Ishikawa (cell line): ENCODE measurements at regions not wholly inside any gene's neighbourhood (a gene's known extent, or its start where the extent isn't known, plus 50 kb on each side); places are given as distances from the start of the nearest gene placed in this dataset.

ENCODE experiments used
- CEBPB ChIP-seq: IDR thresholded peaks from 2 replicates; pipeline ENCODE4 v1.6.1; 2012
- EGR1 ChIP-seq: IDR thresholded peaks from 2 replicates; pipeline ENCODE4 v1.6.1; 2012
- EP300 ChIP-seq: IDR thresholded peaks from 2 replicates; pipeline ENCODE4 v1.6.1; 2012; ENCODE audit warnings: borderline replicate concordance
- RAD21 ChIP-seq: IDR thresholded peaks from 2 replicates; pipeline ENCODE4 v1.6.1; 2012; ENCODE audit warnings: low read depth
- TAF1 ChIP-seq: IDR thresholded peaks from 2 replicates; pipeline ENCODE4 v1.6.1; 2012; ENCODE audit warnings: low read depth, mild to moderate bottlenecking
- YY1 ChIP-seq: IDR thresholded peaks from 2 replicates; pipeline ENCODE4 v1.6.1; 2012; ENCODE audit warnings: low read depth
- TF ChIP-seq, protein P1 (sequence below): IDR thresholded peaks from 2 replicates; pipeline ENCODE4 v1.6.1; 2012; ENCODE audit warnings: low read depth, mild to moderate bottlenecking
- TF ChIP-seq, protein P2 (sequence below): IDR thresholded peaks from 2 replicates; pipeline ENCODE4 v1.6.1; 2012

DNA sequence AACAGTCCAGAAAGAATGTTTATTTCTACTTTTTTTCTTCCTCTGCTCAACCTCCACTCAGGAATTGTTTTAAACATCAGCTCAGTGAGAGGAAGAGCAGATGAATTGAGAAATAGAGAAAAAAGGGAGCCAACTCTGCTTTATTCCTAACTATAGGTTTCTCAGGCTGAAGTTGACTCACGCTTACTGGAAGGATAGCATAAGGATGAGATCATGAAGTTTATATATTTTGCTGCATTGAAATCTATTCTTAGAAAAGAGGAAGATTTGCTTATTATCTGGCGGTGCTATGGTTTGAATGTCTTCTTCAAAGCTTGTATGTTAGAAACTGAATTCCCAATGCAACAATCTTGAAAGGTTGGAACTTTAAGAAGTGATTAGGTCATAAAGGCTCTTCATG lies 1673.4 kb upstream of the PCDH7 start:
- TF ChIP-seq EP300, result no peak
- TF ChIP-seq TAF1, result no peak
- TF ChIP-seq, protein P1, sequence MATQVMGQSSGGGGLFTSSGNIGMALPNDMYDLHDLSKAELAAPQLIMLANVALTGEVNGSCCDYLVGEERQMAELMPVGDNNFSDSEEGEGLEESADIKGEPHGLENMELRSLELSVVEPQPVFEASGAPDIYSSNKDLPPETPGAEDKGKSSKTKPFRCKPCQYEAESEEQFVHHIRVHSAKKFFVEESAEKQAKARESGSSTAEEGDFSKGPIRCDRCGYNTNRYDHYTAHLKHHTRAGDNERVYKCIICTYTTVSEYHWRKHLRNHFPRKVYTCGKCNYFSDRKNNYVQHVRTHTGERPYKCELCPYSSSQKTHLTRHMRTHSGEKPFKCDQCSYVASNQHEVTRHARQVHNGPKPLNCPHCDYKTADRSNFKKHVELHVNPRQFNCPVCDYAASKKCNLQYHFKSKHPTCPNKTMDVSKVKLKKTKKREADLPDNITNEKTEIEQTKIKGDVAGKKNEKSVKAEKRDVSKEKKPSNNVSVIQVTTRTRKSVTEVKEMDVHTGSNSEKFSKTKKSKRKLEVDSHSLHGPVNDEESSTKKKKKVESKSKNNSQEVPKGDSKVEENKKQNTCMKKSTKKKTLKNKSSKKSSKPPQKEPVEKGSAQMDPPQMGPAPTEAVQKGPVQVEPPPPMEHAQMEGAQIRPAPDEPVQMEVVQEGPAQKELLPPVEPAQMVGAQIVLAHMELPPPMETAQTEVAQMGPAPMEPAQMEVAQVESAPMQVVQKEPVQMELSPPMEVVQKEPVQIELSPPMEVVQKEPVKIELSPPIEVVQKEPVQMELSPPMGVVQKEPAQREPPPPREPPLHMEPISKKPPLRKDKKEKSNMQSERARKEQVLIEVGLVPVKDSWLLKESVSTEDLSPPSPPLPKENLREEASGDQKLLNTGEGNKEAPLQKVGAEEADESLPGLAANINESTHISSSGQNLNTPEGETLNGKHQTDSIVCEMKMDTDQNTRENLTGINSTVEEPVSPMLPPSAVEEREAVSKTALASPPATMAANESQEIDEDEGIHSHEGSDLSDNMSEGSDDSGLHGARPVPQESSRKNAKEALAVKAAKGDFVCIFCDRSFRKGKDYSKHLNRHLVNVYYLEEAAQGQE, result no peak
- no peak for TF ChIP-seq CEBPB
- no peak for TF ChIP-seq EGR1
- TF ChIP-seq, protein P2, sequence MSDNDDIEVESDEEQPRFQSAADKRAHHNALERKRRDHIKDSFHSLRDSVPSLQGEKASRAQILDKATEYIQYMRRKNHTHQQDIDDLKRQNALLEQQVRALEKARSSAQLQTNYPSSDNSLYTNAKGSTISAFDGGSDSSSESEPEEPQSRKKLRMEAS, result no peak
- no peak for TF ChIP-seq YY1
- no peak for TF ChIP-seq RAD21
